HEK293 (cell line): ENCODE measurements at regions not wholly inside any gene's neighbourhood (a gene's known extent, or its start where the extent isn't known, plus 50 kb on each side); places are given as distances from the start of the nearest gene placed in this dataset.
"Not testable (repeated sequence)": the region's sequence is repeated elsewhere in the genome, so short reads cannot be mapped to it uniquely, and the experiment has no call there.

ENCODE experiments used
- CTCF ChIA-PET: fragments of 350-600 bp; formaldehyde crosslinking; extraction: SDS; loops from one replicate; lab custom pipeline; 2021; ENCODE audit warnings: antibody characterized with exemption; lab: Yijun Ruan, JAX
- POLR2A ChIA-PET: fragments of 300-600 bp; formaldehyde crosslinking; extraction: SDS; loops from one replicate; lab custom pipeline; 2020; ENCODE audit warnings: antibody characterized with exemption, inconsistent platforms; lab: Yijun Ruan, JAX
- H3K27ac ChIP-seq: fragments of 200-500 bp; sonication (Bioruptor generic); 2 replicates; pipeline ENCODE4 v1.5.1; 2014; ENCODE audit warnings: low read depth, low read length, control low read depth, inconsistent platforms; ENCODE audit errors: extremely low read depth
- H3K36me3 ChIP-seq, 2 experiments: fragments of 200-500 bp in 1 of 2; sonication (Bioruptor generic) in 1 of 2; 1 replicate in 1 of 2; 2 replicates in 1 of 2; pipeline ENCODE4 v1.5.1; 2014 to 2017; ENCODE audit warnings: inconsistent platforms in 2 of 2, low read length in 2 of 2; ENCODE audit not compliant: control insufficient read depth in 2 of 2, insufficient read depth in 1 of 2
- H3K4me1 ChIP-seq: fragments of 200-500 bp; sonication (Bioruptor generic); 2 replicates; pipeline ENCODE4 v1.5.1; 2014; ENCODE audit warnings: mild to moderate bottlenecking, low read length, inconsistent platforms; ENCODE audit not compliant: control insufficient read depth, insufficient read depth
- H3K4me3 ChIP-seq: 2 replicates; pipeline ENCODE4 v1.5.1; 2011; ENCODE audit warnings: low read depth, mild to moderate bottlenecking, control low read depth, low read length, moderate library complexity
- H3K9me3 ChIP-seq: fragments of 200-500 bp; sonication (Bioruptor generic); 2 replicates; pipeline ENCODE4 v1.5.1; 2014; ENCODE audit warnings: low read depth, low read length, inconsistent platforms; ENCODE audit not compliant: control insufficient read depth, insufficient read depth
- EGR2 ChIP-seq: fragments of 450-650 bp; formaldehyde crosslinking; IDR thresholded peaks from 2 replicates; pipeline ENCODE4 v1.5.1; 2016; ENCODE audit warnings: low read depth, missing biosample characterization, missing genetic modification characterization
- GLI2 ChIP-seq: fragments of 450-650 bp; formaldehyde crosslinking; IDR thresholded peaks from 2 replicates; pipeline ENCODE4; 2017; ENCODE audit warnings: missing biosample characterization, missing genetic modification characterization, low read depth, borderline replicate concordance
- GLIS2 ChIP-seq: fragments of 450-650 bp; formaldehyde crosslinking; IDR thresholded peaks from 2 replicates; pipeline ENCODE4 v1.5.1; 2016; ENCODE audit warnings: missing biosample characterization, missing genetic modification characterization
- HOXC10 ChIP-seq: sonication (generic); formaldehyde crosslinking; IDR thresholded peaks from 2 replicates; pipeline ENCODE4 v1.8.1; 2023; ENCODE audit warnings: mild to moderate bottlenecking, missing genetic modification reagents
- KLF16 ChIP-seq: fragments of 450-650 bp; formaldehyde crosslinking; IDR thresholded peaks from 2 replicates; pipeline ENCODE4 v1.5.1; 2017; ENCODE audit warnings: missing biosample characterization, missing genetic modification characterization
- PATZ1 ChIP-seq: fragments of 450-650 bp; formaldehyde crosslinking; IDR thresholded peaks from 2 replicates; pipeline ENCODE4 v1.5.1; 2016; ENCODE audit warnings: missing biosample characterization, missing genetic modification characterization
- SCRT2 ChIP-seq: fragments of 450-650 bp; formaldehyde crosslinking; IDR thresholded peaks from 2 replicates; pipeline ENCODE4 v1.5.1; 2016; ENCODE audit warnings: missing biosample characterization, missing genetic modification characterization
- TSHZ1 ChIP-seq: fragments of 450-650 bp; formaldehyde crosslinking; IDR thresholded peaks from 2 replicates; pipeline ENCODE4 v1.5.1; 2016; ENCODE audit warnings: missing biosample characterization, missing genetic modification characterization, borderline replicate concordance
- ZBTB8A ChIP-seq: fragments of 450-650 bp; formaldehyde crosslinking; IDR thresholded peaks from 2 replicates; pipeline ENCODE4 v1.5.1; 2016; ENCODE audit warnings: missing biosample characterization, missing genetic modification characterization
- ZEB2 ChIP-seq: fragments of 450-650 bp; formaldehyde crosslinking; IDR thresholded peaks from 2 replicates; pipeline ENCODE4 v1.5.1; 2016; ENCODE audit warnings: missing biosample characterization, missing genetic modification characterization
- ZNF148 ChIP-seq: fragments of 450-650 bp; formaldehyde crosslinking; IDR thresholded peaks from 2 replicates; pipeline ENCODE4 v1.5.0; 2017; ENCODE audit warnings: missing biosample characterization, missing genetic modification characterization, borderline replicate concordance
- ZNF16 ChIP-seq: fragments of 450-650 bp; formaldehyde crosslinking; IDR thresholded peaks from 2 replicates; pipeline ENCODE4 v1.5.1; 2016; ENCODE audit warnings: low read depth, missing biosample characterization, missing genetic modification characterization
- ZNF19 ChIP-seq: fragments of 450-650 bp; formaldehyde crosslinking; IDR thresholded peaks from 2 replicates; pipeline ENCODE4; 2016; ENCODE audit warnings: missing biosample characterization, missing genetic modification characterization, low read depth
- ZNF398 ChIP-seq: fragments of 450-650 bp; formaldehyde crosslinking; IDR thresholded peaks from 2 replicates; pipeline ENCODE4 v1.5.1; 2017; ENCODE audit warnings: missing biosample characterization, missing genetic modification characterization
- ZNF416 ChIP-seq: fragments of 450-650 bp; formaldehyde crosslinking; IDR thresholded peaks from 2 replicates; pipeline ENCODE4 v1.5.1; 2016; ENCODE audit warnings: missing biosample characterization, missing genetic modification characterization
- ZNF571 ChIP-seq: fragments of 450-650 bp; formaldehyde crosslinking; IDR thresholded peaks from 2 replicates; pipeline ENCODE4 v1.5.0; 2017; ENCODE audit warnings: missing biosample characterization, missing genetic modification characterization
- ZSCAN16 ChIP-seq: fragments of 450-650 bp; formaldehyde crosslinking; IDR thresholded peaks from 2 replicates; pipeline ENCODE4 v1.5.1; 2016; ENCODE audit warnings: missing biosample characterization, missing genetic modification characterization

GRCh38 chr11:96486890-96487611, 97.2 kb downstream of the JRKL start:
- Histone ChIP-seq H3K4me1 (no peaks in the 10 kb centered on the region), H3K4me3 (no peak overlapping the region), H3K36me3 (no peaks in the 10 kb centered on the region), H3K9me3 (no peaks in the 10 kb centered on the region), H3K27ac (no peak overlapping the region)
- ChIA-PET POLR2A (no interaction called here), CTCF (interaction anchor here (0.7 kb wide), 1 partner anchor 19 kb away, joined by 3 read pairs; no protein-coding TSS in a partner anchor)
- peak; percentile 17; the same call in 1 of the 2 replicates for TF ChIP-seq EGR2
- TF ChIP-seq ZBTB8A (tag by site-specific recombination): no peak
- TF ChIP-seq ZSCAN16 (tag by site-specific recombination): peak; percentile 74; the same call in 1 of the 2 replicates

GRCh38 chr11:96488911-96489310, 99.1 kb downstream of the JRKL start:
- H3K4me1 ChIP-seq, POLR2A ChIA-PET, H3K27ac ChIP-seq, CTCF ChIA-PET, H3K9me3 ChIP-seq, H3K36me3 ChIP-seq, H3K4me3 ChIP-seq: not testable (repeated sequence)

- Histone ChIP-seq H3K36me3 (no peaks in the 10 kb centered on the region), H3K9me3 (no peaks in the 10 kb centered on the region), H3K4me1 (no peaks in the 10 kb centered on the region), H3K27ac (no peak overlapping the region), H3K4me3 (no peak overlapping the region)
- ChIA-PET POLR2A (no interaction called here), CTCF (no interaction called here)
- TF ChIP-seq KLF16: no peak
- TF ChIP-seq EGR2: peak; percentile 58
Observed at GRCh38 chr11:96500440-96500839, 110.6 kb downstream of the JRKL start.

- Histone ChIP-seq H3K36me3 (no peaks in the 10 kb centered on the region), H3K4me3 (no peak overlapping the region), H3K4me1 (no peaks in the 10 kb centered on the region), H3K27ac (no peak overlapping the region), H3K9me3 (no peaks in the 10 kb centered on the region)
- POLR2A ChIA-PET: no interaction called here
- CTCF ChIA-PET: interaction anchor here (0.6 kb wide), 1 partner anchor 19 kb away, joined by 3 read pairs; no protein-coding TSS in a partner anchor
- TF ChIP-seq HOXC10 (CRISPR knock-in tag) (no peak), GLI2 (tag by site-specific recombination) (no peak), ZEB2 (no peak), GLIS2 (tag by site-specific recombination) (no peak), ZNF416 (tag by site-specific recombination) (no peak), PATZ1 (tag by site-specific recombination) (no peak), ZNF571 (tag by site-specific recombination) (no peak), ZNF148 (tag by site-specific recombination) (no peak), ZNF16 (tag by site-specific recombination) (no peak), SCRT2 (no peak), TSHZ1 (tag by site-specific recombination) (no peak), ZNF398 (no peak), ZNF19 (no peak)
Observed at GRCh38 chr11:96506041-96506440, 116.2 kb downstream of the JRKL start.
